ENCODE measurements at regions not wholly inside any gene's neighbourhood (a gene's known extent, or its start where the extent isn't known, plus 50 kb on each side); places are given as distances from the start of the nearest gene placed in this dataset.

GRCh38 chr19:31555634-31556215 is 206.5 kb upstream of the TSHZ3 start:
- no peak for TF ChIP-seq CTCF (IDR thresholded peaks at IDR 0.05)
- Mint-ChIP-seq H3K27ac (ENCODE audit: unreplicated experiment) (no peak overlapping the region), H3K4me1 (ENCODE audit: low read depth) (no peaks in the 10 kb centered on the region), H3K27me3 (ENCODE audit: low read depth) (no peaks in the 10 kb centered on the region), H3K9me3 (ENCODE audit: low read depth) (peaks cover 25% of the 10 kb centered on the region), H3K4me3 (ENCODE audit: unreplicated experiment) (no peak overlapping the region), H3K36me3 (ENCODE audit: low read depth) (no peaks in the 10 kb centered on the region)
- DNase-seq (ENCODE audit: low spot score): no peak

GRCh38 chr19:31559494-31559893 is 210.3 kb upstream of the TSHZ3 start:
- DNase-seq (ENCODE audit: low spot score): no peak
- Mint-ChIP-seq H3K27me3 (ENCODE audit: low read depth) (no peaks in the 10 kb centered on the region), H3K4me3 (ENCODE audit: unreplicated experiment) (no peak overlapping the region), H3K36me3 (ENCODE audit: low read depth) (peaks cover 2% of the 10 kb centered on the region), H3K4me1 (ENCODE audit: low read depth) (no peaks in the 10 kb centered on the region), H3K9me3 (ENCODE audit: low read depth) (peaks cover 29% of the 10 kb centered on the region), H3K27ac (ENCODE audit: unreplicated experiment) (no peak overlapping the region)
- TF ChIP-seq CTCF (IDR thresholded peaks at IDR 0.05): no peak

GRCh38 chr19:31560086-31561060 is 211.1 kb upstream of the TSHZ3 start:
- Mint-ChIP-seq H3K27ac (ENCODE audit: unreplicated experiment) (no peak overlapping the region), H3K9me3 (ENCODE audit: low read depth) (peaks cover 29% of the 10 kb centered on the region), H3K36me3 (ENCODE audit: low read depth) (peaks cover 2% of the 10 kb centered on the region), H3K4me1 (ENCODE audit: low read depth) (no peaks in the 10 kb centered on the region), H3K27me3 (ENCODE audit: low read depth) (no peaks in the 10 kb centered on the region), H3K4me3 (ENCODE audit: unreplicated experiment) (no peak overlapping the region)
- no peak for DNase-seq (ENCODE audit: low spot score)
- TF ChIP-seq CTCF (IDR thresholded peaks at IDR 0.05): no peak

GRCh38 chr19:31562966-31563612 is 213.9 kb upstream of the TSHZ3 start:
- H3K27me3 Mint-ChIP-seq (ENCODE audit: low read depth): no peaks in the 10 kb centered on the region
- H3K27ac Mint-ChIP-seq (ENCODE audit: unreplicated experiment): no peak overlapping the region
- peaks cover 25% of the 10 kb centered on the region for H3K9me3 Mint-ChIP-seq (ENCODE audit: low read depth)
- DNase-seq (ENCODE audit: low spot score): no peak
- no peak for TF ChIP-seq CTCF (IDR thresholded peaks at IDR 0.05)
- H3K36me3 Mint-ChIP-seq (ENCODE audit: low read depth): peaks cover 2% of the 10 kb centered on the region
- H3K4me3 Mint-ChIP-seq (ENCODE audit: unreplicated experiment): no peak overlapping the region
- no peaks in the 10 kb centered on the region for H3K4me1 Mint-ChIP-seq (ENCODE audit: low read depth)

- Mint-ChIP-seq H3K27ac (ENCODE audit: unreplicated experiment) (no peak overlapping the region), H3K4me1 (ENCODE audit: low read depth) (no peaks in the 10 kb centered on the region), H3K4me3 (ENCODE audit: unreplicated experiment) (no peak overlapping the region), H3K9me3 (ENCODE audit: low read depth) (peaks cover 11% of the 10 kb centered on the region), H3K27me3 (ENCODE audit: low read depth) (no peaks in the 10 kb centered on the region), H3K36me3 (ENCODE audit: low read depth) (no peaks in the 10 kb centered on the region)
- TF ChIP-seq CTCF (IDR thresholded peaks at IDR 0.05): no peak
- DNase-seq (ENCODE audit: low spot score): no peak
These were observed 218.5 kb upstream of the TSHZ3 start for GRCh38 chr19:31567776-31568175.

Data from chondrocyte (in vitro differentiated cells).